ENCODE measurements at regions not wholly inside any gene's neighbourhood (a gene's known extent, or its start where the extent isn't known, plus 50 kb on each side); places are given as distances from the start of the nearest gene placed in this dataset.

DNA sequence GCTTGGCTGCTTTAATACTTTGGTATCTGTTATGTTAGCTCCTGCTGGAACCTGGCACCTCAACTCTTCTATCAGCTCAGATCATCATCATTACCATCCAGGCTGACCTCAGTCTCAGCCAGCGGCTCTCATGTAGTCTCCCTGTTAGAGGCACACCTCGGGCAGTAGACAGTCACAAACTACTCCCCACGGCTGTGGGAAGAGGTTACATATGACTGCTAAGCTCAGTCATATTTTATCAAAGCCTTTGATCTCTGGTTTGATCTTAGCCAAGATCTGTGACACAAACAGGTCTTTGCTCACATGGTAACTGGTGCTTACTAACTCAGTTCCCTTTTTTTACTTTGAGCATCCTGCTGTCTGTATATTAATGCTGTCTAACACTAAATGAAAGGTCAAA is 384.9 kb downstream of the CENPC start:
- DNase-seq (ENCODE audit: low read depth in 1 of 2, low spot score in 1 of 2): peak in 1 of 2 experiments; percentile 14
- Histone ChIP-seq H3K4me3 (replicated peaks; ENCODE audit: insufficient read depth, low read length) (no peak overlapping the region), H3K27me3 (ENCODE audit: insufficient read depth, poor library complexity, severe bottlenecking) (no peaks in the 10 kb centered on the region), H3K27ac (replicated peaks) (no peak overlapping the region)
- TF ChIP-seq POLR2AphosphoS5 (IDR thresholded peaks at IDR 0.05; ENCODE audit: low read depth) (no peak), SPI1 (IDR thresholded peaks at IDR 0.05; ENCODE audit: borderline replicate concordance, low read depth) (peak; percentile 78; the same call in 1 of the 2 replicates)
- TF ChIP-seq, protein P1, sequence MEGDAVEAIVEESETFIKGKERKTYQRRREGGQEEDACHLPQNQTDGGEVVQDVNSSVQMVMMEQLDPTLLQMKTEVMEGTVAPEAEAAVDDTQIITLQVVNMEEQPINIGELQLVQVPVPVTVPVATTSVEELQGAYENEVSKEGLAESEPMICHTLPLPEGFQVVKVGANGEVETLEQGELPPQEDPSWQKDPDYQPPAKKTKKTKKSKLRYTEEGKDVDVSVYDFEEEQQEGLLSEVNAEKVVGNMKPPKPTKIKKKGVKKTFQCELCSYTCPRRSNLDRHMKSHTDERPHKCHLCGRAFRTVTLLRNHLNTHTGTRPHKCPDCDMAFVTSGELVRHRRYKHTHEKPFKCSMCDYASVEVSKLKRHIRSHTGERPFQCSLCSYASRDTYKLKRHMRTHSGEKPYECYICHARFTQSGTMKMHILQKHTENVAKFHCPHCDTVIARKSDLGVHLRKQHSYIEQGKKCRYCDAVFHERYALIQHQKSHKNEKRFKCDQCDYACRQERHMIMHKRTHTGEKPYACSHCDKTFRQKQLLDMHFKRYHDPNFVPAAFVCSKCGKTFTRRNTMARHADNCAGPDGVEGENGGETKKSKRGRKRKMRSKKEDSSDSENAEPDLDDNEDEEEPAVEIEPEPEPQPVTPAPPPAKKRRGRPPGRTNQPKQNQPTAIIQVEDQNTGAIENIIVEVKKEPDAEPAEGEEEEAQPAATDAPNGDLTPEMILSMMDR (IDR thresholded peaks at IDR 0.05; ENCODE audit: insufficient read depth, low read length): no peak

- H3K27me3 ChIP-seq (ENCODE audit: insufficient read depth, poor library complexity, severe bottlenecking): no peaks in the 10 kb centered on the region
- no peak for TF ChIP-seq GABPA (IDR thresholded peaks at IDR 0.05; ENCODE audit: low read depth)
- no peak for TF ChIP-seq POLR2AphosphoS5 (IDR thresholded peaks at IDR 0.05; ENCODE audit: low read depth)
- TF ChIP-seq SPI1 (IDR thresholded peaks at IDR 0.05; ENCODE audit: borderline replicate concordance, low read depth): no peak
- TF ChIP-seq, protein P1 (IDR thresholded peaks at IDR 0.05; ENCODE audit: insufficient read depth, low read length): no peak
- TF ChIP-seq, protein P2, sequence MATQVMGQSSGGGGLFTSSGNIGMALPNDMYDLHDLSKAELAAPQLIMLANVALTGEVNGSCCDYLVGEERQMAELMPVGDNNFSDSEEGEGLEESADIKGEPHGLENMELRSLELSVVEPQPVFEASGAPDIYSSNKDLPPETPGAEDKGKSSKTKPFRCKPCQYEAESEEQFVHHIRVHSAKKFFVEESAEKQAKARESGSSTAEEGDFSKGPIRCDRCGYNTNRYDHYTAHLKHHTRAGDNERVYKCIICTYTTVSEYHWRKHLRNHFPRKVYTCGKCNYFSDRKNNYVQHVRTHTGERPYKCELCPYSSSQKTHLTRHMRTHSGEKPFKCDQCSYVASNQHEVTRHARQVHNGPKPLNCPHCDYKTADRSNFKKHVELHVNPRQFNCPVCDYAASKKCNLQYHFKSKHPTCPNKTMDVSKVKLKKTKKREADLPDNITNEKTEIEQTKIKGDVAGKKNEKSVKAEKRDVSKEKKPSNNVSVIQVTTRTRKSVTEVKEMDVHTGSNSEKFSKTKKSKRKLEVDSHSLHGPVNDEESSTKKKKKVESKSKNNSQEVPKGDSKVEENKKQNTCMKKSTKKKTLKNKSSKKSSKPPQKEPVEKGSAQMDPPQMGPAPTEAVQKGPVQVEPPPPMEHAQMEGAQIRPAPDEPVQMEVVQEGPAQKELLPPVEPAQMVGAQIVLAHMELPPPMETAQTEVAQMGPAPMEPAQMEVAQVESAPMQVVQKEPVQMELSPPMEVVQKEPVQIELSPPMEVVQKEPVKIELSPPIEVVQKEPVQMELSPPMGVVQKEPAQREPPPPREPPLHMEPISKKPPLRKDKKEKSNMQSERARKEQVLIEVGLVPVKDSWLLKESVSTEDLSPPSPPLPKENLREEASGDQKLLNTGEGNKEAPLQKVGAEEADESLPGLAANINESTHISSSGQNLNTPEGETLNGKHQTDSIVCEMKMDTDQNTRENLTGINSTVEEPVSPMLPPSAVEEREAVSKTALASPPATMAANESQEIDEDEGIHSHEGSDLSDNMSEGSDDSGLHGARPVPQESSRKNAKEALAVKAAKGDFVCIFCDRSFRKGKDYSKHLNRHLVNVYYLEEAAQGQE (IDR thresholded peaks at IDR 0.05; ENCODE audit: insufficient replicate concordance, low read depth): no peak
- H3K4me3 ChIP-seq (replicated peaks; ENCODE audit: insufficient read depth, low read length): no peak overlapping the region
- no peak overlapping the region for H3K27ac ChIP-seq (replicated peaks)
- DNase-seq (ENCODE audit: low read depth in 1 of 2, low spot score in 1 of 2): no peak
Observed at GRCh38 chr4:67158666-67159065, 386.6 kb downstream of the CENPC start.

- Histone ChIP-seq H3K27ac (replicated peaks) (no peak overlapping the region), H3K4me3 (replicated peaks; ENCODE audit: insufficient read depth, low read length) (no peak overlapping the region), H3K27me3 (ENCODE audit: insufficient read depth, poor library complexity, severe bottlenecking) (no peaks in the 10 kb centered on the region)
- no peak for TF ChIP-seq POLR2AphosphoS5 (IDR thresholded peaks at IDR 0.05; ENCODE audit: low read depth)
- TF ChIP-seq, protein P2 (IDR thresholded peaks at IDR 0.05; ENCODE audit: insufficient replicate concordance, low read depth): no peak
- TF ChIP-seq SPI1 (IDR thresholded peaks at IDR 0.05; ENCODE audit: borderline replicate concordance, low read depth): no peak
- no peak for TF ChIP-seq GABPA (IDR thresholded peaks at IDR 0.05; ENCODE audit: low read depth)
- TF ChIP-seq, protein P1 (IDR thresholded peaks at IDR 0.05; ENCODE audit: insufficient read depth, low read length): no peak
- no peak for DNase-seq (ENCODE audit: low read depth in 1 of 2, low spot score in 1 of 2)
Observed at GRCh38 chr4:67152976-67153375, 392.3 kb downstream of the CENPC start.

Data from HL-60 (cell line).